GM23338 (cell line): ENCODE measurements at regions not wholly inside any gene's neighbourhood (a gene's known extent, or its start where the extent isn't known, plus 50 kb on each side); places are given as distances from the start of the nearest gene placed in this dataset.
A peak's percentile ranks its signal among the peaks of the same experiment; 100 is the strongest.

Source experiments
- ATAC-seq: fragments of 200-7000 bp; cut with Tn5 transposase; 3 replicates; pipeline ENCODE4 v1.9.1; 2020
- DNase-seq: peaks from one replicate; pipeline ENCODE4 v3.0.0-alpha.2; 2015; ENCODE audit warnings: low spot score
- H2AFZ ChIP-seq: fragments of 200-600 bp; sonication (generic); 2 replicates; pipeline ENCODE4 v1.8.0; 2016; ENCODE audit warnings: antibody characterized with exemption, mild to moderate bottlenecking, moderate library complexity
- H3F3A ChIP-seq: fragments of 200-600 bp; sonication (generic); replicated peaks from 2 replicates; pipeline ENCODE4 v1.8.0; 2017; ENCODE audit warnings: antibody characterized with exemption, mixed run types, low read depth
- H3K27ac ChIP-seq: fragments of 200-600 bp; sonication (generic); 2 replicates; pipeline ENCODE4 v1.6.1; 2016; ENCODE audit warnings: low read depth
- H3K27me3 ChIP-seq: fragments of 200-600 bp; sonication (generic); 2 replicates; pipeline ENCODE4 v1.8.0; 2016; ENCODE audit warnings: mild to moderate bottlenecking, mixed run types, moderate library complexity; ENCODE audit not compliant: insufficient read depth
- H3K36me3 ChIP-seq: fragments of 200-600 bp; sonication (generic); 2 replicates; pipeline ENCODE4 v1.8.0; 2016; ENCODE audit warnings: mild to moderate bottlenecking; ENCODE audit not compliant: insufficient read depth
- H3K4me1 ChIP-seq: fragments of 200-600 bp; sonication (generic); 2 replicates; pipeline ENCODE4 v1.8.0; 2016; ENCODE audit warnings: mild to moderate bottlenecking, moderate library complexity; ENCODE audit not compliant: insufficient read depth
- H3K4me2 ChIP-seq: fragments of 200-600 bp; sonication (generic); 2 replicates; pipeline ENCODE4 v1.7.1; 2017; ENCODE audit warnings: mixed run types
- H3K4me3 ChIP-seq: fragments of 200-600 bp; sonication (generic); 2 replicates; pipeline ENCODE4 v1.6.1; 2016; ENCODE audit warnings: mixed run types
- H3K79me2 ChIP-seq: fragments of 200-600 bp; sonication (generic); replicated peaks from 2 replicates; pipeline ENCODE4 v1.8.0; 2017; ENCODE audit warnings: mild to moderate bottlenecking; ENCODE audit not compliant: insufficient read depth
- H3K9me2 ChIP-seq: fragments of 200-600 bp; sonication (generic); 2 replicates; pipeline ENCODE4 v1.8.0; 2017; ENCODE audit not compliant: insufficient read depth
- H4K20me1 ChIP-seq: fragments of 200-600 bp; sonication (generic); replicated peaks from 2 replicates; pipeline ENCODE4 v1.8.0; 2017; ENCODE audit warnings: mild to moderate bottlenecking; ENCODE audit not compliant: insufficient read depth
- H3K27ac Mint-ChIP-seq: 2 replicates; pipeline ENCODE4 v1.8.0; 2020; ENCODE audit warnings: inconsistent platforms, mild to moderate bottlenecking, moderate library complexity, mixed read lengths
- H3K27me3 Mint-ChIP-seq: 3 replicates; pipeline ENCODE4 v1.8.0; 2022; ENCODE audit warnings: low read depth, mild to moderate bottlenecking, moderate library complexity, mixed read lengths, inconsistent platforms; ENCODE audit not compliant: insufficient read depth, poor library complexity
- H3K36me3 Mint-ChIP-seq: 3 replicates; pipeline ENCODE4 v1.8.0; 2021; ENCODE audit warnings: low read depth, mild to moderate bottlenecking, inconsistent platforms, moderate library complexity, mixed read lengths
- H3K4me1 Mint-ChIP-seq: 3 replicates; pipeline ENCODE4 v1.8.0; 2020; ENCODE audit warnings: mild to moderate bottlenecking, inconsistent platforms, mixed read lengths
- H3K4me3 Mint-ChIP-seq: 3 replicates; pipeline ENCODE4 v1.8.0; 2021; ENCODE audit warnings: moderate library complexity, mild to moderate bottlenecking, inconsistent platforms, mixed read lengths
- H3K9me3 Mint-ChIP-seq: 3 replicates; pipeline ENCODE4 v1.8.0; 2020; ENCODE audit warnings: moderate library complexity, mild to moderate bottlenecking, inconsistent platforms, mixed read lengths
- CREB1 ChIP-seq: fragments of 250-450 bp; sonication (Bioruptor Pico); IDR thresholded peaks from 2 replicates; pipeline ENCODE4 v1.5.0; 2020; ENCODE audit warnings: low read depth, mild to moderate bottlenecking, moderate library complexity
- CTCF ChIP-seq, 2 experiments: fragments of 200-600 bp in 1 of 2; sonication (generic) in 1 of 2; conservative IDR thresholded peaks; 2 replicates each; pipeline versions ENCODE4 v1.5.1 to v1.6.1; 2016 to 2017; ENCODE audit warnings: antibody characterized with exemption in 2 of 2, low read depth in 2 of 2, mild to moderate bottlenecking in 2 of 2, moderate library complexity in 1 of 2
- ETS1 ChIP-seq: IDR thresholded peaks from 2 replicates; pipeline ENCODE4 v1.6.1; 2016; ENCODE audit warnings: antibody characterized with exemption
- EZH2 ChIP-seq: fragments of 200-600 bp; sonication (generic); IDR thresholded peaks from one replicate; pipeline ENCODE4 v1.8.0; 2017; ENCODE audit warnings: antibody characterized with exemption, mild to moderate bottlenecking, low read depth; ENCODE audit not compliant: unreplicated experiment
- EZH2phosphoT487 ChIP-seq: fragments of 200-600 bp; sonication (generic); IDR thresholded peaks from one replicate; pipeline ENCODE4 v1.8.1; 2018; ENCODE audit warnings: antibody characterized with exemption; ENCODE audit not compliant: unreplicated experiment
- JUNB ChIP-seq: IDR thresholded peaks from one replicate; pipeline ENCODE4 v1.6.1; 2016; ENCODE audit warnings: antibody characterized with exemption; ENCODE audit not compliant: unreplicated experiment
- NANOG ChIP-seq: IDR thresholded peaks from 2 replicates; pipeline ENCODE4 v1.6.1; 2016; ENCODE audit warnings: antibody characterized with exemption, borderline replicate concordance
- POLR2AphosphoS5 ChIP-seq: IDR thresholded peaks from 2 replicates; pipeline ENCODE4 v1.6.1; 2016; ENCODE audit warnings: antibody characterized with exemption, low read depth
- REST ChIP-seq: IDR thresholded peaks from one replicate; pipeline ENCODE4 v1.6.1; 2018; ENCODE audit warnings: antibody characterized with exemption; ENCODE audit not compliant: unreplicated experiment
- STAT1 ChIP-seq: IDR thresholded peaks from one replicate; pipeline ENCODE4 v1.6.1; 2016; ENCODE audit warnings: antibody characterized with exemption; ENCODE audit not compliant: unreplicated experiment
- ZNF114 ChIP-seq: fragments of 250-450 bp; sonication (Bioruptor Pico); IDR thresholded peaks from 2 replicates; pipeline ENCODE4 v1.5.0; 2020; ENCODE audit warnings: mild to moderate bottlenecking, moderate library complexity
- ZNF331 ChIP-seq: fragments of 250-450 bp; sonication (Bioruptor Pico); IDR thresholded peaks from 2 replicates; pipeline ENCODE4 v1.5.0; 2020; ENCODE audit warnings: low read depth, mild to moderate bottlenecking, moderate library complexity
- ZNF462 ChIP-seq: fragments of 250-450 bp; sonication (Bioruptor Pico); IDR thresholded peaks from 2 replicates; pipeline ENCODE4 v1.5.0; 2020; ENCODE audit warnings: mild to moderate bottlenecking, moderate library complexity

- Mint-ChIP-seq H3K4me3 (no peak overlapping the region), H3K4me1 (no peaks in the 10 kb centered on the region), H3K36me3 (no peaks in the 10 kb centered on the region), H3K27me3 (peaks cover 1% of the 10 kb centered on the region), H3K9me3 (no peaks in the 10 kb centered on the region), H3K27ac (no peak overlapping the region)
- Histone ChIP-seq H3K4me3 (no peak overlapping the region), H3K79me2 (no peaks in the 10 kb centered on the region), H3K9me2 (no peaks in the 10 kb centered on the region), H3K4me2 (no peak overlapping the region), H3K4me1 (no peaks in the 10 kb centered on the region), H3K36me3 (no peaks in the 10 kb centered on the region), H4K20me1 (no peaks in the 10 kb centered on the region), H3F3A (no peaks in the 10 kb centered on the region), H2AFZ (no peak overlapping the region), H3K27ac (no peak overlapping the region), H3K27me3 (no peaks in the 10 kb centered on the region)
- peak; percentile 57; the same call in 2 of the 3 replicates for ATAC-seq
- TF ChIP-seq ZNF462 (CRISPR knock-in tag): no peak
- TF ChIP-seq JUNB: no peak
- no peak for TF ChIP-seq ETS1
- no peak for TF ChIP-seq CREB1 (CRISPR knock-in tag)
- TF ChIP-seq CTCF (conservative IDR thresholded peaks at IDR 0.05; ENCODE audit: low read depth in 2 of 2): no peak
- TF ChIP-seq EZH2phosphoT487: no peak
- no peak for TF ChIP-seq STAT1
- no peak for TF ChIP-seq ZNF331 (CRISPR knock-in tag)
- no peak for TF ChIP-seq ZNF114
- no peak for TF ChIP-seq REST
- no peak for TF ChIP-seq POLR2AphosphoS5
- TF ChIP-seq EZH2: no peak
- no peak for TF ChIP-seq NANOG
- no peak for DNase-seq
These were observed 470.8 kb downstream of the SLC16A7 start for GRCh38 chr12:60066655-60067054.
